Kidney epithelial cell (primary cell): ENCODE measurements at regions not wholly inside any gene's neighbourhood (a gene's known extent, or its start where the extent isn't known, plus 50 kb on each side); places are given as distances from the start of the nearest gene placed in this dataset.

Source experiments
- DNase-seq: peaks from one replicate; pipeline ENCODE4 v3.0.0-alpha.2; 2010; ENCODE audit warnings: low read depth
- H3K27me3 ChIP-seq: 2 replicates; pipeline ENCODE4 v1.6.0; 2011; ENCODE audit warnings: low read length; ENCODE audit not compliant: control insufficient read depth, insufficient read depth
- H3K36me3 ChIP-seq: 2 replicates; pipeline ENCODE4 v1.5.1; 2011; ENCODE audit warnings: low read length; ENCODE audit not compliant: control insufficient read depth, insufficient read depth
- H3K4me3 ChIP-seq: 2 replicates; pipeline ENCODE4 v1.5.1; 2011; ENCODE audit warnings: low read depth, mild to moderate bottlenecking, control low read depth, low read length
- TF ChIP-seq, protein P1 (sequence below): IDR thresholded peaks from 2 replicates; pipeline ENCODE4 v1.5.1; 2011; ENCODE audit warnings: mild to moderate bottlenecking, moderate library complexity, low read length, control low read depth, inconsistent platforms; ENCODE audit not compliant: insufficient read depth, poor library complexity, severe bottlenecking

- TF ChIP-seq, protein P1, sequence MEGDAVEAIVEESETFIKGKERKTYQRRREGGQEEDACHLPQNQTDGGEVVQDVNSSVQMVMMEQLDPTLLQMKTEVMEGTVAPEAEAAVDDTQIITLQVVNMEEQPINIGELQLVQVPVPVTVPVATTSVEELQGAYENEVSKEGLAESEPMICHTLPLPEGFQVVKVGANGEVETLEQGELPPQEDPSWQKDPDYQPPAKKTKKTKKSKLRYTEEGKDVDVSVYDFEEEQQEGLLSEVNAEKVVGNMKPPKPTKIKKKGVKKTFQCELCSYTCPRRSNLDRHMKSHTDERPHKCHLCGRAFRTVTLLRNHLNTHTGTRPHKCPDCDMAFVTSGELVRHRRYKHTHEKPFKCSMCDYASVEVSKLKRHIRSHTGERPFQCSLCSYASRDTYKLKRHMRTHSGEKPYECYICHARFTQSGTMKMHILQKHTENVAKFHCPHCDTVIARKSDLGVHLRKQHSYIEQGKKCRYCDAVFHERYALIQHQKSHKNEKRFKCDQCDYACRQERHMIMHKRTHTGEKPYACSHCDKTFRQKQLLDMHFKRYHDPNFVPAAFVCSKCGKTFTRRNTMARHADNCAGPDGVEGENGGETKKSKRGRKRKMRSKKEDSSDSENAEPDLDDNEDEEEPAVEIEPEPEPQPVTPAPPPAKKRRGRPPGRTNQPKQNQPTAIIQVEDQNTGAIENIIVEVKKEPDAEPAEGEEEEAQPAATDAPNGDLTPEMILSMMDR, result no peak
- no peaks in the 10 kb centered on the region for H3K27me3 ChIP-seq
- DNase-seq, result no peak
- H3K36me3 ChIP-seq, result no peaks in the 10 kb centered on the region
- H3K4me3 ChIP-seq, result no peak overlapping the region
These were observed 64.4 kb upstream of the ZNF236 start for GRCh38 chr18:76757925-76758324.

- Histone ChIP-seq H3K27me3 (no peaks in the 10 kb centered on the region), H3K36me3 (no peaks in the 10 kb centered on the region), H3K4me3 (no peak overlapping the region)
- TF ChIP-seq, protein P1, result no peak
- no peak for DNase-seq
These were observed 65.0 kb upstream of the ZNF236 start for GRCh38 chr18:76757335-76757734.

GRCh38 chr18:76756531-76757253, 65.7 kb upstream of the ZNF236 start:
- TF ChIP-seq, protein P1, result no peak
- no peak overlapping the region for H3K4me3 ChIP-seq
- no peak for DNase-seq
- H3K27me3 ChIP-seq, result no peaks in the 10 kb centered on the region
- H3K36me3 ChIP-seq, result no peaks in the 10 kb centered on the region

GRCh38 chr18:76754351-76754750, 68.0 kb upstream of the ZNF236 start:
- TF ChIP-seq, protein P1, result no peak
- H3K4me3 ChIP-seq, result no peak overlapping the region
- no peaks in the 10 kb centered on the region for H3K36me3 ChIP-seq
- no peaks in the 10 kb centered on the region for H3K27me3 ChIP-seq
- no peak for DNase-seq

DNA sequence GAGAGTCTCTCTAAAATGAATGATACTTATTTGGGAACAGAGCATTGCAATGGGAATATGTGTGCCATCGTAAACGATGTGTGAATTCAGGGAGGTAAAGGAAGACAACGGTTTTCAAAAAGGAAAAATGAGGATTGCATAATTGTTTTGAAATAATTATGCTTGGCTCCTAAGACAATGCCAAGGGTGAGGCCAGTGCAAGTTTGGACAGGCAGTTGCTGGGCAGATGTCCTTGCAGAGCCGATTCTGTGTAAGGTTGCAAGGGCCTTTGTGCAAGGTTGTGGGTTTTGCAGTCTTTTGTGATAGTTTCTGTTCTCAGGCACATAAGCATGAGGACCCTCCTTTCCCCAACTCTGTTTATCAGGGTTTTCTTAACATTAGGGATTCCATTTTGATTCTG, 70.0 kb upstream of the ZNF236 start:
- no peak for DNase-seq
- Histone ChIP-seq H3K4me3 (no peak overlapping the region), H3K36me3 (no peaks in the 10 kb centered on the region), H3K27me3 (no peaks in the 10 kb centered on the region)
- TF ChIP-seq, protein P1, result no peak
